Prostate gland (tissue), 2 donors: ENCODE measurements at regions not wholly inside any gene's neighbourhood (a gene's known extent, or its start where the extent isn't known, plus 50 kb on each side); places are given as distances from the start of the nearest gene placed in this dataset.
"Not testable (repeated sequence)": the region's sequence is repeated elsewhere in the genome, so short reads cannot be mapped to it uniquely, and the experiment has no call there.

Experiments used
- CTCF ChIP-seq, 4 experiments: fragments of 200-600 bp in 2 of 4; fragments of 450-650 bp in 2 of 4; sonication (generic) in 2 of 4; IDR thresholded peaks; 1 replicate in 3 of 4; 2 replicates in 1 of 4; pipeline ENCODE4 v1.5.1; 2016 to 2019; ENCODE audit warnings: antibody characterized with exemption in 4 of 4, mild to moderate bottlenecking in 2 of 4, moderate library complexity in 2 of 4
- POLR2AphosphoS5 ChIP-seq: sonication (generic); formaldehyde crosslinking; IDR thresholded peaks from one replicate; pipeline ENCODE4 v1.6.1; 2017; ENCODE audit warnings: antibody characterized with exemption

DNA sequence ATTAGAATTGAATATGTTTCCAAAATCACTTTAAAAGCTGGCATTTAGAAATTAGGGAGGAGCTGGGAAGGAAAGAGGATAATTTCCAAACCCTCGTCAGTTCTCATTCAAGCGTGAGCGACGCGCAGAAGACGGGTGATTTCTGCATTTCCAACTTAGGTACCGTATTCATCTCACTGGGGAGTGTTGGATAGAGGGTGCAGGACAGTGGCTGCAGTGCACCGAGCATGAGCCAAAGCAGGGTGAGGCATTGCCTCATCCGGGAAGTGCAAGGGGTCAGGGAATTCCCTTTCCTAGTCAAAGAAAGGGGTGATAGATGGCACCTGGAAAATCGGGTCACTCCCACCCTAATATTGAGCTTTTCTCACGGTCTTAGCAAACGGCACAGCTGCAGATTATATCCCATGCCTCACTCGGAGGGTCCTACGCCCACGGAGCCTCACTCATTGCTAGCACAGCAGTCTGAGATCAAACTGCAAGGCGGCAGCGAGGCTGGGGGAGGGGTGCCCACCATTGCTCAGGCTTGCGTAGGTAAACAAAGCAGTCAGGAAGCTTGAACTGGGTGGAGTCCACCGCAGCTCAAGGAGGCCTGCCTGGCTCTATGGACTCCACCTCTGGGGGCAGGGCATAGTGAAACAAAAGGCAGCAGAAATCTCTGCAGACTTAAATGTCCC lies 114.3 kb upstream of the BNIP2 start:
- not testable (repeated sequence) for TF ChIP-seq CTCF (IDR thresholded peaks at IDR 0.05); POLR2AphosphoS5
